Esophagus muscularis mucosa (tissue), 4 donors: ENCODE measurements at regions not wholly inside any gene's neighbourhood (a gene's known extent, or its start where the extent isn't known, plus 50 kb on each side); places are given as distances from the start of the nearest gene placed in this dataset.
A peak's percentile ranks its signal among the peaks of the same experiment; 100 is the strongest.

Experiments
- DNase-seq: peaks from one replicate; pipeline ENCODE4 v3.0.0-alpha.2; 2017; ENCODE audit errors: extremely low spot score
- H3K27ac ChIP-seq, 4 donors: fragments of 200-600 bp; sonication (generic); replicated peaks in 1 of 4; 1 replicate in 3 of 4; 2 replicates in 1 of 4; pipeline ENCODE4 v1.5.1; 2016 to 2019; ENCODE audit warnings: mild to moderate bottlenecking in 1 of 4
- H3K27me3 ChIP-seq, 4 donors: fragments of 200-600 bp; sonication (generic); one replicate each; pipeline versions ENCODE4 v1.5.1 to v1.6.0; 2016 to 2019
- H3K36me3 ChIP-seq, 4 donors: fragments of 200-600 bp; sonication (generic); one replicate each; pipeline ENCODE4 v1.5.1; 2016 to 2019
- H3K4me1 ChIP-seq, 4 donors: fragments of 200-600 bp; sonication (generic); one replicate each; pipeline ENCODE4 v1.5.1; 2016 to 2019
- H3K4me3 ChIP-seq, 4 donors: fragments of 200-600 bp; sonication (generic); 1 replicate in 2 of 4; 2 replicates in 2 of 4; pipeline ENCODE4 v1.5.1; 2016 to 2019; ENCODE audit warnings: mild to moderate bottlenecking in 4 of 4, moderate library complexity in 1 of 4
- H3K9me3 ChIP-seq, 4 donors: fragments of 200-600 bp; sonication (generic); 1 replicate in 3 of 4; 2 replicates in 1 of 4; pipeline ENCODE4 v1.5.1; 2016 to 2019
- EP300 ChIP-seq: sonication (generic); formaldehyde crosslinking; IDR thresholded peaks from one replicate; pipeline ENCODE4 v1.6.1; 2017; ENCODE audit warnings: antibody characterized with exemption
- POLR2A ChIP-seq: fragments of 450-650 bp; IDR thresholded peaks from one replicate; pipeline ENCODE4 v1.6.1; 2017; ENCODE audit warnings: antibody characterized with exemption, moderate library complexity, mild to moderate bottlenecking, low read depth
- POLR2AphosphoS5 ChIP-seq, 2 donors: sonication (generic); formaldehyde crosslinking; IDR thresholded peaks; one replicate each; pipeline ENCODE4 v1.6.1; 2017; ENCODE audit warnings: antibody characterized with exemption in 2 of 2
- WGBS: methylation state at CpG from one replicate; pipeline ENCODE4 v1.1.5; 2018; 5-methylcytosine and 5-hydroxymethylcytosine counted together
- intact Hi-C: fragments of 100-400 bp; cut with DNase I; formaldehyde crosslinking; loops from one replicate; pipeline ENCODE4 v1.15.1; 2023
- TF ChIP-seq, protein P1 (sequence below), 3 experiments: fragments of 200-600 bp in 2 of 3; fragments of 450-650 bp in 1 of 3; sonication (generic) in 2 of 3; IDR thresholded peaks; one replicate each; pipeline ENCODE4 v1.5.1; 2017 to 2019; ENCODE audit warnings: antibody characterized with exemption in 3 of 3, mild to moderate bottlenecking in 2 of 3, moderate library complexity in 1 of 3

GRCh38 chr6:11392778-11393507 lies 144.6 kb upstream of the TMEM170B start:
- intact Hi-C loops, result no loop called here
- Histone ChIP-seq H3K27me3 (no peaks in the 10 kb centered on the region), H3K36me3 (no peaks in the 10 kb centered on the region), H3K9me3 (no peaks in the 10 kb centered on the region), H3K27ac (peak overlapping the region in 1 of 4 donors; percentile 16), H3K4me1 (peaks cover 0 to 6% (median 0%) of the 10 kb centered on the region in 4 donors), H3K4me3 (no peak overlapping the region)
- WGBS, result 58% methylated on average over 11 of the region's 11 CpGs
- no peak for DNase-seq
- TF ChIP-seq POLR2AphosphoS5 (IDR thresholded peaks at IDR 0.05), result no peak
- no peak for TF ChIP-seq EP300
- no peak for TF ChIP-seq POLR2A
- TF ChIP-seq, protein P1, sequence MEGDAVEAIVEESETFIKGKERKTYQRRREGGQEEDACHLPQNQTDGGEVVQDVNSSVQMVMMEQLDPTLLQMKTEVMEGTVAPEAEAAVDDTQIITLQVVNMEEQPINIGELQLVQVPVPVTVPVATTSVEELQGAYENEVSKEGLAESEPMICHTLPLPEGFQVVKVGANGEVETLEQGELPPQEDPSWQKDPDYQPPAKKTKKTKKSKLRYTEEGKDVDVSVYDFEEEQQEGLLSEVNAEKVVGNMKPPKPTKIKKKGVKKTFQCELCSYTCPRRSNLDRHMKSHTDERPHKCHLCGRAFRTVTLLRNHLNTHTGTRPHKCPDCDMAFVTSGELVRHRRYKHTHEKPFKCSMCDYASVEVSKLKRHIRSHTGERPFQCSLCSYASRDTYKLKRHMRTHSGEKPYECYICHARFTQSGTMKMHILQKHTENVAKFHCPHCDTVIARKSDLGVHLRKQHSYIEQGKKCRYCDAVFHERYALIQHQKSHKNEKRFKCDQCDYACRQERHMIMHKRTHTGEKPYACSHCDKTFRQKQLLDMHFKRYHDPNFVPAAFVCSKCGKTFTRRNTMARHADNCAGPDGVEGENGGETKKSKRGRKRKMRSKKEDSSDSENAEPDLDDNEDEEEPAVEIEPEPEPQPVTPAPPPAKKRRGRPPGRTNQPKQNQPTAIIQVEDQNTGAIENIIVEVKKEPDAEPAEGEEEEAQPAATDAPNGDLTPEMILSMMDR (IDR thresholded peaks at IDR 0.05), result no peak

GRCh38 chr6:11391934-11392777 lies 145.4 kb upstream of the TMEM170B start:
- Histone ChIP-seq H3K36me3 (no peaks in the 10 kb centered on the region), H3K27ac (no peak overlapping the region), H3K4me3 (no peak overlapping the region), H3K4me1 (peaks cover 0 to 6% (median 0%) of the 10 kb centered on the region in 4 donors), H3K27me3 (no peaks in the 10 kb centered on the region), H3K9me3 (no peaks in the 10 kb centered on the region)
- TF ChIP-seq EP300 (no peak), POLR2AphosphoS5 (IDR thresholded peaks at IDR 0.05) (no peak), POLR2A (no peak)
- TF ChIP-seq, protein P1 (IDR thresholded peaks at IDR 0.05), result no peak
- DNase-seq, result no peak
- WGBS, result 92% methylated on average over 5 of the region's 5 CpGs
- intact Hi-C loops, result no loop called here

DNA sequence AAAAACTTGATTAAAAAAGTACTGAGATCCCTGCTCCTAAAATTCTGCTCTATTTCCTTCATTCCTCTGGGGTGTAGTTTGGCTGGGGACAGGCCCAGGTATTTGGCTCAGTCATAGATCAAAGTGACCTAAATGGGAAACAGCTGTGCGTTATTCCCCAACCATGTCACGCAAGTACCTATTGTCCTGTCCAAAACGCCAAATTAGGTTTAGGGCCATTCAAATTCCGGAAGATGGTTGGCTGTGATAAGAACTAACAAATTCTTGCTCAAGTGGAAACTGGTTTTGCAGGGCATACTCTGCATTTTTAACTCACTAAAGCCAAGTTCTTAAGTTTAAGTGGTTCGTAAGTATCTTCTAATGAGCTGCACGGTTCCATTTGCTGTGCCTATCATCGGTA lies 147.6 kb upstream of the TMEM170B start:
- peak overlapping the region in 3 of 4 donors; percentile 43 to 52 (median 44) for H3K27ac ChIP-seq
- DNase-seq, result no peak
- no peaks in the 10 kb centered on the region for H3K9me3 ChIP-seq
- 69% methylated on average over 7 of the region's 7 CpGs for WGBS
- H3K36me3 ChIP-seq, result no peaks in the 10 kb centered on the region
- H3K27me3 ChIP-seq, result no peaks in the 10 kb centered on the region
- peaks cover 0 to 6% (median 0%) of the 10 kb centered on the region in 4 donors for H3K4me1 ChIP-seq
- H3K4me3 ChIP-seq, result no peak overlapping the region
- TF ChIP-seq POLR2AphosphoS5 (IDR thresholded peaks at IDR 0.05) (peak; percentile 66 to 69), POLR2A (no peak), EP300 (no peak)
- TF ChIP-seq, protein P1 (IDR thresholded peaks at IDR 0.05), result no peak
- intact Hi-C loops, result no loop called here

DNA sequence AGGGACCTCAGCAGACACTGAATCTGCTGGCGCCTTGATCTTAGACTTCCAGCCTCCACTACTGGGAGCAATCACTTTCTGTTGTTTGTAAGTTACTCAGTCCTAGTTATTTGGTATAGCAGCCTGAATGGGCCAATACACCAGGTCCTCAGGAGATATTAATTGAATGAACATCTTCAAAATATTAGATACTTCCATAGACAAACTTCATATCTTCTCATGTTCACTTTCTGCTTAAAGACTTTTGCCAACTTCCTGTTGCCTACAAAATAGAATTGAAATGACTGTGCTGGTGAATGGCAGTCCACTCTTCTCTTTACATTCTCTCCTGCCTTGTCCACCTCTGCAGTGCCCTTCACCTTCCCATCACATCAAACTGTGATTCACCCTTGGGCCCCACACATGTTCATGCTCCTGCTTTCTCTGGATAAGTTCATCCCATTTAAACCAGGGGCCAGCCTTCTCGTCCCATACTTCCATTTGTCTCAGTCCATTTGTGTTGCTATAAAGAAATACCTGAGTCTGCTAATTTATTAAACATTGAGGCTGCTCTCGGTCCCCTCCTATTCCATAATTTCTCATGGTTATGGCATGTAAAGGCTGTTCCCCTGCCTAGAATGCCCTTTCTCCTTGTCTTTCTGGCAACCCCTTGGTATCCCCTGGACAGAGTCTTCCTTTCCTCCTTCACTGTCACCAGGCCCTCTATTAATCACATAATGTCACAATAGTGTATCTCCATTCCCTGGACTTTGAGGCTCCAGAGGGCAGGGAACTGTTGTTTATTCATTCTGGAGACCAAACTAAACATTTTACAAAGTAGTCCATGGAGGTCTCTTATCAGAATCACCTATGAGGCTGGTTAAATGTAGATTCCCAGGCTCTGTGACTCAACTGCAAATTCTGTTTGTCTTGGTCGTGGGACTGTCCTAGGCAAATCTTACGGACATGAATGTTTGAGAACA lies 148.3 kb upstream of the TMEM170B start:
- no peaks in the 10 kb centered on the region for H3K27me3 ChIP-seq
- H3K36me3 ChIP-seq, result no peaks in the 10 kb centered on the region
- H3K27ac ChIP-seq, result peak overlapping the region; percentile 37 to 52 (median 44)
- WGBS, result 78% methylated on average over 5 of the region's 5 CpGs
- peaks cover 0 to 6% (median 0%) of the 10 kb centered on the region in 4 donors for H3K4me1 ChIP-seq
- H3K9me3 ChIP-seq, result no peaks in the 10 kb centered on the region
- DNase-seq, result no peak
- no peak overlapping the region for H3K4me3 ChIP-seq
- intact Hi-C loops, result no loop called here
- TF ChIP-seq POLR2A (no peak), POLR2AphosphoS5 (IDR thresholded peaks at IDR 0.05) (no peak), EP300 (no peak)
- TF ChIP-seq, protein P1 (IDR thresholded peaks at IDR 0.05), result no peak
